Activated CD8-positive, alpha-beta T cell treated with anti-CD3 and anti-CD28 coated beads, Interleukin-2, amount 10 ng/mL, durations not matched to agents 7 days and 5 days (primary cell): ENCODE measurements at regions not wholly inside any gene's neighbourhood (a gene's known extent, or its start where the extent isn't known, plus 50 kb on each side); places are given as distances from the start of the nearest gene placed in this dataset.

ENCODE experiments used
- ATAC-seq: fragments of 150-1000 bp; cut with Tn5 transposase; one replicate; pipeline ENCODE4 v1.10.0; 2021; ENCODE audit warnings: moderate library complexity
- CTCF ChIA-PET: fragments of 350-600 bp; sonication (Branson Sonifier 250); formaldehyde crosslinking; loops from one replicate; lab custom pipeline; 2021; ENCODE audit warnings: antibody characterized with exemption; lab: Charles Lee
- POLR2A ChIA-PET: fragments of 350-600 bp; sonication (Branson Sonifier 250); formaldehyde crosslinking; loops from one replicate; lab custom pipeline; 2021; ENCODE audit warnings: antibody characterized with exemption; lab: Charles Lee
- DNase-seq: peaks from one replicate; pipeline ENCODE4 v3.0.0-alpha.2; 2020
- H3K27ac Mint-ChIP-seq: one replicate; pipeline ENCODE4 v1.8.0; 2021; ENCODE audit warnings: mild to moderate bottlenecking, mixed read lengths
- H3K27me3 Mint-ChIP-seq: one replicate; pipeline ENCODE4 v1.8.0; 2021; ENCODE audit warnings: low read depth, mixed read lengths
- H3K36me3 Mint-ChIP-seq: one replicate; pipeline ENCODE4 v1.8.0; 2021; ENCODE audit warnings: low read depth, mixed read lengths
- H3K4me1 Mint-ChIP-seq: one replicate; pipeline ENCODE4 v1.8.0; 2021; ENCODE audit warnings: low read depth, mixed read lengths
- H3K4me3 Mint-ChIP-seq: one replicate; pipeline ENCODE4 v1.8.0; 2021; ENCODE audit warnings: mild to moderate bottlenecking, mixed read lengths
- H3K9me3 Mint-ChIP-seq: one replicate; pipeline ENCODE4 v1.8.0; 2022; ENCODE audit warnings: mixed read lengths; ENCODE audit not compliant: insufficient read depth

DNA sequence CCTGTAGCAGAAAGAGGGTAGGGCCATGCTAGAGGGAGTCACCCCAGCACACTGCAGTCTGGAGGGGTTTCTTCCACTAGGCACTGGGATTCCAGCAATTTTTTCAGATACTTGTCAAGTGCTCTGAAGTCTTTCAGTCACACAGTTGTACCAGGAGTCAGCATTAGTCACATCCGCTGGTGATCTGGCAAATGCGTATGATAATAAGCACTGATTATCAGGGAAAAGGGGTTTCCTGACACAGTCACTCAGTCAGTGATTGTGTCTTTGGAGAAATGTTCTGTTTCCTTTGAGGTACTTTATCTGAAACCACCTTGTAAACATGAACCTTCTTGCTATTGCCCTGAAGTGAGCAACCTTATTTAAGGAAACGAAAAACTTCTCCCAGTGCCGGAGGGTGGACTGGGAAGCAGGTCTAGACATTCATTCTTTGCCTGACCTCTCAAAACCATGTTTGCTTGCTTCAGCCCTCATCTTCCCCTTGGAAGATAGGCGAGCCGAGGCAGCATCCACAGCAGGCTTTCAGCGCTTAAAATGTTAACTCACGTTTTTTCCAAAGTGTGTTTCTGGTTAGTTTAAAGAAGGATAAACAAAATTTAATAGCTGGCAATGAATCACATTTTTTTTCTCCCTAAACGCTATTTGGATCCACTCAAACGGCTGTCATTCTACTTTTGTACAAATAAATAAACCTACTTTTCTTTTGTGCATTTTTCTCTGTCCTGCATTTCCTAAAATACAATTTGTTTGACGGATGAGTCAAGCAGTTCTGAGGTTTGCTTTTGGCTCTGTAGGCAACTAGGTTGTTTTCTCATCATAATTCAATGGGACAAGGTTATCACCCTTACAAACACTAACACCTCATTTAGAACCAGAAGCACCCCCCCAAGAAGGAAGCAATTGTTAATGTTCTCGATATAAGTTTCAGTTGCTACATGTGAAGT, 77.7 kb downstream of the FOXD1 start:
- no peak for ATAC-seq
- Mint-ChIP-seq H3K27ac (no peak overlapping the region), H3K9me3 (no peaks in the 10 kb centered on the region), H3K4me3 (no peak overlapping the region), H3K36me3 (no peaks in the 10 kb centered on the region), H3K27me3 (peaks cover 31% of the 10 kb centered on the region), H3K4me1 (no peaks in the 10 kb centered on the region)
- no peak for DNase-seq
- POLR2A ChIA-PET: no interaction called here
- CTCF ChIA-PET: no interaction called here

DNA sequence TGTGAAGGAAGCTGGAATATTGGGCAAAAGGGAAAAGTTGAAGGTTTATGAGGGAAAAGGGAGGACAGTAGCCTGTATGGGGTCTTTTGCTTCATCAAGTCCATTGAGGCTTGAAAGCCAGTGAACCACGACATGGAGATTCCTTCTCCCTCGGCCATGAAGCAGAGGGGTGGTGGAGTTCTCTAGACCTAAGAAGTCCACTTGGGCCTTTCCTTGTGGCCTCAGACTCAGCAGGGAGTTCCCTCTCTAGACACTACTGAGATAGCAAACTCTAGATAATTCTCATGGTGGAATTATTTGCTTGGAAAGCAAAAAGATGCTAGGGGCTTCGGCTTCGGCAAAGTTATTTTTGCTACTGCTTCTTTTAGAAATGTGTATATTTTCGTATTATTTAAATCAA, 78.5 kb downstream of the FOXD1 start:
- H3K4me3 Mint-ChIP-seq: no peak overlapping the region
- no peaks in the 10 kb centered on the region for H3K9me3 Mint-ChIP-seq
- H3K27me3 Mint-ChIP-seq: peaks cover 28% of the 10 kb centered on the region
- no peak overlapping the region for H3K27ac Mint-ChIP-seq
- POLR2A ChIA-PET: no interaction called here
- no peak for DNase-seq
- no peaks in the 10 kb centered on the region for H3K36me3 Mint-ChIP-seq
- ATAC-seq: no peak
- CTCF ChIA-PET: interaction anchor here (1.2 kb wide), 1 partner anchor 81 kb away, joined by 3 read pairs; no protein-coding TSS in a partner anchor
- no peaks in the 10 kb centered on the region for H3K4me1 Mint-ChIP-seq

DNA sequence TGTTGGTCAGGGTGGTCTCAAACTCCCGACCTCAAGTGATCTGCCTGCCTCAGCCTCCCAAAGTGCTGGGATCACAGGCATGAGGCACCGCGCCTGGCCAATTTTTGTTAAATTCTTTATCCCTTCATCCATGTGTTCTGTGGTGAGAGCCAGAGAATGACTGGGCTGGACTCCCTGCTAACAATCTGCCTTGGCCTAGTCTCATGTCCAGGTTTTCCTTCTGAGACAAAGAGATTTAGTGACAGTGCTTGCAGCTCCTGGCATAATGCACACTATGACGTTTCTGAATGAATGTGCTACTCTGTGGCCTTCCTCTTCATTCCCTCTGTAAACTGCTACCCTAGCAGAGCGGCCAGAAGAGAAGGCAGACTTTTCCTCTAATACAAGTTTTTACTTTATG, 79.3 kb downstream of the FOXD1 start:
- Mint-ChIP-seq H3K27ac (no peak overlapping the region), H3K9me3 (no peaks in the 10 kb centered on the region), H3K4me3 (no peak overlapping the region), H3K36me3 (no peaks in the 10 kb centered on the region), H3K27me3 (peaks cover 25% of the 10 kb centered on the region), H3K4me1 (no peaks in the 10 kb centered on the region)
- ATAC-seq: no peak
- DNase-seq: no peak
- ChIA-PET POLR2A (no interaction called here), CTCF (interaction anchor here (1.2 kb wide), 1 partner anchor 81 kb away, joined by 3 read pairs; no protein-coding TSS in a partner anchor)

DNA sequence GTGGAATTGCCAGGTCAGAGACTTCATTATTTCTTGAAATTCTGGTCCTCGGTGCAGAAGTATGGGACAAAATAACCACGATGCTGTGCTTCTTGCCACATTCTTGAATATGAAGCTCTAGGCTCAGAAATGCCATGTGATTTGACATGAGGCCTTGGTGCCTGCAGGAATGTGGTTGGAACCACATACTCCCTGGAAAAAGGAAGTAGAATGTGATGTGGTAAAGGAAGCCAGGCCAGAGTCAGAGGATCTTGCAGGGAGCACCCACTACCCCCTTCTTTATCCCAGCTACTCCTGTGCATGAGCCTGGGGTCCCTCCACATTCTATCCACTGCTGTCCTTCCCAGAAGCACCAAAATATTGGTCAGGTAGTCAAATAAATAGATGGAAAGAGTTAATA, 80.9 kb downstream of the FOXD1 start:
- ATAC-seq (no peak), DNase-seq (no peak)
- H3K27me3 Mint-ChIP-seq: peaks cover 20% of the 10 kb centered on the region
- CTCF ChIA-PET: no interaction called here
- H3K9me3 Mint-ChIP-seq: no peaks in the 10 kb centered on the region
- H3K36me3 Mint-ChIP-seq: no peaks in the 10 kb centered on the region
- H3K4me1 Mint-ChIP-seq: no peaks in the 10 kb centered on the region
- H3K27ac Mint-ChIP-seq: no peak overlapping the region
- no peak overlapping the region for H3K4me3 Mint-ChIP-seq
- POLR2A ChIA-PET: no interaction called here

DNA sequence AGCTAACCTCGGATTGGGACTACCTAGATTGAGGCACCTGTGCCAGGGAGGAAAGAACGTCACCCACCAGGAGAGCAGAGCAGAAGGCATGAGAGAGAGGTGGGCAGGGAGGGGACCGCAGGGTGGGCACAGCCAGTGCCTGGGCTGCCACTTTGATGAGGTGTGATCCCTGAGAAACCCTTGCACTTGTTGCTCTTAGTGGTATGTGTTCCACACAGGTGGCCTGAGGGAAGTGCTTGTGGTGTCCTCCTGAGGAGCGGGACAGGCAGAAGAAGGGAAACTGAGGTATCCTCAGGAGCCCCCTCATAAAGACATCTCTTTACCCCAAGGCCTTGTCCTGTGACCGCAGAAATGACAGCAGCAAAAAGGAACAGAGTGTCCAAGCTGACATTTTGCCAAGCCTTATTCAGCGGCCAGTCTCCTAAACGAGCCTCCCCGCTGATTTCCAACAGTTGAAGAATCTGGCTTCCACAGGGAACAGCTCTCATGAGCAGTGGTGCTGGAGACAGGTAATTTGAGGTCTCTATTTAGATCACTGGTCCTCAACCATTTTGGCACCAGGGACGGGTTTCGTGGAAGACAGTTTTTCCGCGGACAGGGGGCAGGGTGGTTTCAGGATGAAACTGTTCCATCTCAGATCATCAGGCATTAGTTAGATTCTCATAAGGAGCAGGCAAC, 82.4 kb downstream of the FOXD1 start:
- DNase-seq: no peak
- no peaks in the 10 kb centered on the region for H3K9me3 Mint-ChIP-seq
- ATAC-seq: no peak

DNA sequence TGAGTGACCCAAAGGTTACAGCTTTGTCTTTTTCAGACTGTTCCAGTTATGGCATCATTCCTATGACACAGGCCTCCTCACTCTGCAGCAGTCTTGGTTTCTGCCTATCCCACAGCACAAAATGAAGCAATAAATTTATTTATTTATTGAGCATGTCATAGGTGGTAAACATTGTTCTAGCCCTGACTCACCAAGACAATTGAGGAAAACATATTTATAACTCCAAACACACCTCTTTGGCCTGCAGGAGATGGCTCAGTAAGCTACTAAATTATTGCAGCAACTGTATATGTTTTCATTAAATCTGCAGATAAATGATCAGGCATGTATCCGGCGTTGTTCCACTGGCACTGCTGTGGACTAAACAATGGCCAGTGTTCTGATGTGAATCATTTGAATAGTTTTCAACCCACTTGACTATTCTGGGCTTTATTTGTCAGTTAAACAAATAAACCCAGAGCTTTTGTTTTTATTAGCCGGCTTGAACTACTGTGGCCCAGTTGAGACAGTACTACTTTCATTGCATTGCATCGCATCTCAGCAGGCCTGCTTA, 83.2 kb downstream of the FOXD1 start:
- Mint-ChIP-seq H3K4me1 (no peaks in the 10 kb centered on the region), H3K9me3 (no peaks in the 10 kb centered on the region), H3K36me3 (no peaks in the 10 kb centered on the region), H3K27ac (no peak overlapping the region), H3K4me3 (no peak overlapping the region), H3K27me3 (peaks cover 24% of the 10 kb centered on the region)
- ChIA-PET CTCF (no interaction called here), POLR2A (no interaction called here)
- DNase-seq: no peak
- ATAC-seq: no peak

More for the DNA sequence above, 82.4 kb downstream of the FOXD1 start:
- ChIA-PET CTCF (no interaction called here), POLR2A (no interaction called here)
- Mint-ChIP-seq H3K27me3 (peaks cover 24% of the 10 kb centered on the region), H3K4me1 (no peaks in the 10 kb centered on the region), H3K4me3 (no peak overlapping the region), H3K27ac (no peak overlapping the region), H3K36me3 (no peaks in the 10 kb centered on the region)

DNA sequence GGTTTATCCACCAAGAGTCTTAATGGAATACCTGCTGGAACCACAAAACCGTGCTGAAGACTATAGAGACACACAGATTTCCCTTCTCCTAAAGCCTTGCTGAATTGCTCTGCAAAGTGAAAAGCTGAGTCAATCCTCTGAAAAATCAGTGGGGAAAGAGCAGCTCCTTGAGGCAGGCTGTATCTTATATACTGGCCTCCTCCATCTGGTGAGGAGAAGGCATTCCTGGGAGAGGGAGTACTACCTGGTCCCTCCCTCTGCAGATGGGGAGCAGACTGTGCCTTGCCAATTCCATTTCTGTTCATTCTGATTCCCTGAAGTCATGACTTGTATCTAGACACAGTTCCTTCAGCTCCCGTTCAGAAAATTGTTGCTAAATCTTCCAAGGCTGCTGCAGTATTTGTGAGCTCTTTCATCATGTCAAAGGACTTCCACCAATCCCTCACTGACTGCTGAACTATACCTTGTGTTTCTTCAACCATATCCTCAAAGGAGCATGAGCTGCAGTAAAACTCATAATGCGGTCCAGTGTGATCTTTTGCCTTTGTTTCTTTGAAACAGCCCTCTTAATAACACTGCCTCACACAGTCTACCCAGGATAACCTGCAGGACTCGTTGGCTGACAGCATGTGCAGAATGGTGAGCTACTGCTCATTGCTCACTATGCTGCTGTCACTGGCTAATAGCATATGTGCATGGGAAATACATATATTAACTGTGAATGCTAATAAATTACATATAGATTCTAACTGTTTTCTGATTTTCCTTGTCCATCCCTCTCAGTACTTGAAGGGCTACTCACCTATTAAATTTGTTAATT, 84.5 kb downstream of the FOXD1 start:
- no peak overlapping the region for H3K4me3 Mint-ChIP-seq
- POLR2A ChIA-PET: no interaction called here
- no peaks in the 10 kb centered on the region for H3K36me3 Mint-ChIP-seq
- DNase-seq (no peak), ATAC-seq (no peak)
- CTCF ChIA-PET: no interaction called here
- H3K27me3 Mint-ChIP-seq: peaks cover 22% of the 10 kb centered on the region
- H3K27ac Mint-ChIP-seq: no peak overlapping the region
- no peaks in the 10 kb centered on the region for H3K9me3 Mint-ChIP-seq
- H3K4me1 Mint-ChIP-seq: no peaks in the 10 kb centered on the region

DNA sequence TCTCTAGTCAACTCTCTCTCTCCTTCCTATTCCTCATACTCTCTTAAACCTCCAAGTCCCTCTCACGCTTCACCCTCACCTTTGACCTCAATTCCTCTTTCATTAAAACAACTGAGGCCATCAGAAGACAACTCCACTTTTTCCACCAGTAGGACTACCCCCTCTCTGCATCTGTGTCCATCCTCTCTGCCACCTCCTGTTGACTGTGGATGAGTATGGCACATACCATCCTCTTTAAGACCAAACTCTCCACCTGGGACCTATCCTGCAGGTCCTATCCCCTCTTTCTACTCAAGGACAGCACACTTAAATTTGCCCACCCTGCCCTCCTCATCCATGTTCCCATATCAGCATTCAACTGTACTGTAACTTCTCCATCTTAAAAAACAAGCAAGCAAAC, 89.2 kb downstream of the FOXD1 start:
- POLR2A ChIA-PET: no interaction called here

DNA sequence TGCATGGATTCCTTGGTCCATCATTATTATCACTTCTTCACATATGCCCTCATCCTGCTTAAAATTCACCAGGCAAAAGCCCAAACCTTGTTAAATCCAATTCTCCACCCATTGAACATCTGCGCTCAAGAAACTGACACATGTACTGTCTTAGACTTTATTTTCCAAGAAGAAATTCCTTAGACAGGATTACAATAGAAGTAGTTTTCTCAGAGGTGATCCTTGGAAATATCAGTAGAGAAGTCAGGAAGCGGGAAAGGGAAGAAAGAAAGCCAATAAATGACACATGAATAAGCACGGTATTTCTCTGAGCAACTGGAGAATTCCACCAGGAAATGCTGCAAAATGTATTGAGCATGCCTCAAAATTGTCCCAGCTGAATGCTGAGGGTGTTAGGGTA, 90.2 kb downstream of the FOXD1 start:
- Mint-ChIP-seq H3K36me3 (no peaks in the 10 kb centered on the region), H3K27me3 (peaks cover 23% of the 10 kb centered on the region)

More for the DNA sequence above, 89.2 kb downstream of the FOXD1 start:
- Mint-ChIP-seq H3K9me3 (no peaks in the 10 kb centered on the region), H3K27me3 (peaks cover 23% of the 10 kb centered on the region), H3K4me1 (no peaks in the 10 kb centered on the region), H3K36me3 (no peaks in the 10 kb centered on the region), H3K4me3 (no peak overlapping the region), H3K27ac (no peak overlapping the region)
- ATAC-seq (no peak), DNase-seq (no peak)
- CTCF ChIA-PET: no interaction called here

DNA sequence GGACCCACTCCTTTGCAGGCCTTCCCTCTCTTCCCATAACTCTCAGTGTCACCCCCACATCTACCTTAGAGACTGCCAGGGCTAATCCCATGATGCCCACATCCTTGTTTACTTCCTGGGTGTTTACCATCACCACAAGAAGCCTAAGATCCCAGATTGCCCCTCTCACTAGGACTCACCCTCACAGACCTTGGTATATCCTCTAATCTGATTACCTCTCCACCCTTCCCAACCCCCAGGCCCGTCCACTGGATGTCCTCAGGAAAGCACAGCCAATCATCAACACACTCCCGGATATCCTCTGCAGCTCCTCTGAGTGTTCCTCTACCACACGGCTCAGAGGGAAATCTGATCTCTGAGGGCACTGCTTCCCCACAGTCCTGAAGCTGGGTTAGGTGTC, 91.0 kb downstream of the FOXD1 start:
- Mint-ChIP-seq H3K27ac (no peak overlapping the region), H3K4me3 (no peak overlapping the region), H3K36me3 (no peaks in the 10 kb centered on the region), H3K9me3 (no peaks in the 10 kb centered on the region), H3K4me1 (no peaks in the 10 kb centered on the region), H3K27me3 (peaks cover 22% of the 10 kb centered on the region)
- no peak for DNase-seq
- ChIA-PET CTCF (no interaction called here), POLR2A (no interaction called here)
- no peak for ATAC-seq

More for the DNA sequence above, 90.2 kb downstream of the FOXD1 start:
- Mint-ChIP-seq H3K27ac (no peak overlapping the region), H3K4me3 (no peak overlapping the region), H3K9me3 (no peaks in the 10 kb centered on the region), H3K4me1 (no peaks in the 10 kb centered on the region)
- ATAC-seq (no peak), DNase-seq (no peak)
- ChIA-PET POLR2A (no interaction called here), CTCF (no interaction called here)

DNA sequence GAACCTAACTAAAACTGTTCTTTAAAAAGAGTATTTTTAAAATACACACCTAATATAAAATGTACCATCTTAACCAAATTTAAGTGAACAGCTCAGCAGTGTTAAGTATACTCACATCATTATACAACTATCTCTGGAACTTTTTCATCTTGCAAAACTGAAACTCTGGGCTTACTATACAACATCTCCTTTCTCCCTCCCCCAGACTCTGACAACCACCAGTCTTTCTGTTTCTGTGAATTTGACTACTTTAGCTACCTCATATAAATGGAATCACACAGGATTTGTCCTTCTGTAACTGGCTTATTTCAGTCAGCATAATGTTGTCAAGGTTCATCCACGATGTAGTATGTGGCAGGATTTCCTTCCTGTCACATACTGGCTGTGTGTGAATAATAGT, 93.5 kb downstream of the FOXD1 start:
- no peak for DNase-seq
- H3K4me3 Mint-ChIP-seq: no peak overlapping the region
- ChIA-PET CTCF (no interaction called here), POLR2A (no interaction called here)
- H3K27me3 Mint-ChIP-seq: peaks cover 16% of the 10 kb centered on the region
- no peaks in the 10 kb centered on the region for H3K4me1 Mint-ChIP-seq
- ATAC-seq: no peak
- no peaks in the 10 kb centered on the region for H3K9me3 Mint-ChIP-seq
- H3K27ac Mint-ChIP-seq: no peak overlapping the region
- H3K36me3 Mint-ChIP-seq: no peaks in the 10 kb centered on the region
